DMS53 (cell line): ENCODE measurements at regions not wholly inside any gene's neighbourhood (a gene's known extent, or its start where the extent isn't known, plus 50 kb on each side); places are given as distances from the start of the nearest gene placed in this dataset.
"Not testable (repeated sequence)": the region's sequence is repeated elsewhere in the genome, so short reads cannot be mapped to it uniquely, and the experiment has no call there.

Source experiments
- DNase-seq: peaks from one replicate; lab custom pipeline; 2025; lab: John Stamatoyannopoulos, UW

DNA sequence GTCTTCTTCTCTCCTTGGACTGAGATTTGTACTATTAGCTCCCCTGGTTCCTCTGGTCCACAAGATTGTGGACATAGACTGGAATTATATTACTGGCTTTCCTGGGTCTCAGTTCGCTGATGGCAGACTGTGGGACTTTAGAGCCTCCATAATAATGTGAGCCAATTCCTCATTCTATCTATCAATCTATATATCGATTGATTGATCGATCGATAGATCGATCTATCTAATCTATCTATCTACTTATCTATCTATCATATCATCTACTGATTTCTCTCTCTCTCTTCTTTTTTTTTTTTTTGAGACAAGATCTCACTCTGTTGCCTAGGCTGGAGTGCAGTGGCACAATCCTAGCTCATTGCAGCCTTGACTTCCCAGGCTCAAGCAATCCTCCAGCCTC is 51.5 kb upstream of the DDR1 start:
- DNase-seq: no peak

- DNase-seq: no peak
These were observed 53.9 kb upstream of the DDR1 start for GRCh38 chr6:30830438-30830837.

- no peak for DNase-seq
These were observed 54.6 kb upstream of the DDR1 start for GRCh38 chr6:30829639-30830255.

- peak; percentile 20 for DNase-seq
These were observed 55.3 kb upstream of the DDR1 start for GRCh38 chr6:30829033-30829432.

DNA sequence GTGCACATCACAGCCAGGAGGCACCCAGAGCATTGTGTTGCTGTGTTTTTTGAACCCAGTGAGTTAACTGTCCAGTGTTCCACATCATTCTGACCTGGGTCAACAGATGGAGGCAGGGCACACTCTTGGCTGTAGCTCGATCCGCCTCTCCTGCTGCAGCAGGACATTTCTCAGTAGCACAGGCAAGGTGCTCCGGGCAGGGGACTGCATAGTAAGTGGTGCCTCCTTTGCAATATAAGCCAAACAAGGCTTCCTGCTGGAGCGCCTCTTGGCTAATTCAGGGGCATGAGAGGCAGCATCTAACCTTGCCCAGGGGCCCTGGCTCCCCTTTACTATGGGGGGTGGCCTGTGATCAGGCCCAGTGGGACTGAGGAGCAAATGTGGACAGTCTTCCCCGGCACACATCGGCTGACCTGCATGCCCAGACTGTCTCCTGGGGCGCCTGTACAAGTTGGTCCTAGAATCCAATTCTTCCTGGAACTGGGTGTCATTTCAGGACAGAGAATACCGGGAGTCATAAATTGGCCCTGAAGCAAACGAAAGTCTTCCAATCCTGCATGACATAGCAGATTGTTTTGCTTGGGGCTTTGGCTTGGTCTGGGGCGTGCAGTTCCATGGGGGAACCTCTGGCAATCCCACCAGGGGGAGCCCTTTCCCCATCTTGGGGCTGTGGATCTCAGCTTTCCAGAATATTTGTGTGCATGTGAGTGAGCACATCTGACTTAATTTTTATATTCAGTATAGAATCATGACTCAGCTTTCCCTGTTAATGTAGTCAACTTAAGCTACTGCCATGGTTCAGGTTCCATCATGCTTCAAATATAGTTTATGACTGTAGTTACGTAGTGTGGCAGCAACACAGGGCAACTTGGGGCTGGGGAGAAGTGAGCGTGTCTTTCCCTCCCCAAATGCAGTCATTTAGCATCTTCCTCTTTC is 56.0 kb upstream of the DDR1 start:
- DNase-seq: peak; percentile 86

- peak; percentile 19 for DNase-seq
These were observed 57.4 kb upstream of the DDR1 start for GRCh38 chr6:30826961-30827342.

DNA sequence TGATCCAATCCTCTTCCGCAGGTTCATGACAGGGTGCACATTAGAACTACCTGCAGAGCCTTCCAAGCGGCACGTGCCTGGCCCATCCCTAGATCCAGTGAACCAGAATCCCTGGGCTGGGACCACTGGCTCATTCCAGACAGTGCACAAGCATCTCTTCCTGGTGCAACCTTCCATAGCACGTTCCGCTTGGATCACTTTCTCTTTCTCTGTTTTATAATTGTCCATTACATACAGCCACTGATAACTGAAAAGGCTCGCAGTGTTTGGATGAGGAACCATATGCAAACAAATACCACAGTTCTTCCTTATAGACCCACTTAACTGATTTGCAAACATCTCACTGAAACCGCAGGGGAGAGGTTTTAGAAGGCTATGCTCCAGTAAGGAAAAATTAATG is 59.6 kb upstream of the DDR1 start:
- DNase-seq: peak; percentile 84

- no peak for DNase-seq
These were observed 60.8 kb upstream of the DDR1 start for GRCh38 chr6:30823534-30823865.

GRCh38 chr6:30821862-30822784 is 62.2 kb upstream of the DDR1 start:
- DNase-seq: peak; percentile 60

DNA sequence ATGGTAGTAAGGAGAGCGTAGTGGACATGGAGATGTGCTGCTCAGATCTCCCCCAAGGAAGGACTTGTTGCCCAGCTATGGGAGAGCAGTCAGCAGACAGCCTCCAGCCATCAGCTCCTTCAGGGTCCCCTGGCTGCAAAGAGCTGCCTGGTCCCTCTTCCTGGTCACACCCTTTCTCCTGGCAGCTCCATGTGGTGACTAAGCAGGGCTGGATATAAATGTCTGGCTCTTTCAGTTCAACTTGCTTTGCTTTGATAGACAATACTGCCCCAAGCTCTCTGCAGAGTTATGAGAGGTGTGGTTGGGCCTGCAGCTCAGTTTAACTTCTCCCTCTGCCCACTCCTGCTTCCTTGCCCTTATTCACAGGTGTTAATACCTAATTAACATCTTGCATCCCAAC is 64.1 kb upstream of the DDR1 start:
- peak; percentile 45 for DNase-seq

- DNase-seq: no peak
These were observed 64.9 kb upstream of the DDR1 start for GRCh38 chr6:30819297-30819917.

GRCh38 chr6:30818391-30818841 is 65.9 kb upstream of the DDR1 start:
- peak; percentile 52 for DNase-seq

DNA sequence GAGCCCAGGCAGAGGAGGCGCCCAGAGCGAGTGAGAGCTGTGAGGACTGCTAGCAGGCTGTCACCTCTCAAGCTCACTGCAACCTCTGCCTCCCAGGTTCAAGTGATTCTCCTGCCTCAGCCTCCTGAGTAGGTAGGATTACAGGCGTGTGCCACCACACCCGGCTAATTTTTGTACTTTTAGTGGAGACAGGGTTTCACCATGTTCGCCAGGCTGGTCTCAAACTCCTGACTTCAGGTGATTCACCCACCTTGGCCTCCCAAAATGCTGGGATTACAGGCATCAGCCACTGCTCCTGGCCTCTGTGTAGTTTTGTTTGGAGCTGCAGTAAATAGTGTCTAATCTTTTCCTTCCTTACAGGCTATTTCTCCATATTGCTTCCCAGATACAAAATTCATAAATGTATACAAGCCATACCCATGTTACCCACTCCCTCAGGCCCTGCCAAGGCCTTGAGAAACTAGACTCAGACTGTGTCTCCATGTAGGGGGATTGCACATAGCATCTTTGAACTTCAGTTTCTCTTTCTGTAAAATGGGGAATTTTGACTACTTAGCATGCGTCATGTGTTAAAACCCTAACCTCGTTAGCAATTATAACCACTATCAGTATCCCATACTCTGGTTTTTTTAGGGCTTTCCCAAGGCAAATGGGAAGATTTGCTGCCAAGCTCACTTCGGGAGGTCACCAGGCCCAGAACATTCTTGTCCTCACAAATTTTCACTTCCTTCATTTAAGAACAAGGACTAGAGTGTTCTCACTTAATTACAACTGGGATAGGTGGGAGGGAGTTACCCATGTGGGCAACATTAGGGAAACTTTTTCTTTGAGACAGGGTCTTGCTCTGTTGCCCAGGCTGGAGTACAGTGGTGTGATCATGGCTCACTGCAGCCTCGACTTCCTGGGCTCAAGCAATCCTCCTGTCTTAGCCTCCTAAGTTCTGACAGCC is 67.3 kb upstream of the DDR1 start:
- no peak for DNase-seq

DNA sequence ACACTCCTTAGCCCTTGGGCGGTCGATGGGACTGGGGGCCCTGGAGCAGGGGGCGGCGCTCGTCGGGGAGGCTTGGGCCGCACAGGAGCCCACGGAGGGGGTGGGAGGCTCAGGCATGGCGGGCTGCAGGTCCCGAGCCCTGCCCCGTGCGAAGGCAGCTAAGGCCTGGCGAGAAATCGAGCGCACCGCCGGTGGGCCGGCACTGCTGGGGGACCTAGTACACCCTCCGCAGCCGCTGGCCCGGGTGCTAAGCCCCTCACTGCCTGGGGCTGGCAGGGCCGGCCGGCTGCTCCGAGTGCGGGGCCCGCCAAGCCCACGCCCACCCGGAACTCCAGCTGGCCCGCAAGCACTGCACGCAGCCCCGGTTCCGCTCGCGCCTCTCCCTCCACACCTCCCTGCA is 68.0 kb upstream of the DDR1 start:
- DNase-seq: not testable (repeated sequence)

DNA sequence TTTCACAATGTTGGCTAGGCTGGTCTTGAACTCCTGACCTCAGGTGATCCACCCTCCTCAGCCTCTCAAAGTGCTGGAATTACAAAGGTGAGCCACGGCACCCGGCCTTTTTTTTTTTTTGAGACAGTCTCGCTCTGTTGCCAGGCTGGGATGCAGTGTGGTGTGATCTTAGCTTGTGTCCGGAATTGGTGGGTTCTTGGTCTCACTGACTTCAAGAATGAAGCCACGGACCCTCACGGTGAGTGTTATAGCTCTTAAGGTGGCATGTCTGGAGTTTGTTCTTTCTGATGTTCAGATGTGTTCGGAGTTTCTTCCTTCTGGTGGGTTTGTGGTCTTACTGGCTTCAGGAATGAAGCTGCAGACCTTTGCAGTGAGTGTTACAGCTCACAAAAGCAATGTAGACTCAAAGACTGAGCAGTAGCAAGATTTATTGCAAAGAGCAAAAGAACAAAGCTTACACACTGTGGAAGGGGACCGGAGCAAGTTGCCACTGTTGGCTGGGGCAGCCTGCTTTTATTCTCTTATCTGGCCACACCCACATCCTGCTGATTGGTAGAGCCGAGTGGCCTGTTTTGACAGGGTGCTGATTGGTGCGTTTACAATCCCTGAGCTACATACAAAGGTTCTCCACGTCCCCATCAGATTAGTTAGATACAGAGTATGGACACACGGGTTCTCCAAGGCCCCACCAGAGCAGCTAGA is 69.1 kb upstream of the DDR1 start:
- DNase-seq: not testable (repeated sequence)

GRCh38 chr6:30814146-30815040 is 69.9 kb upstream of the DDR1 start:
- peak; percentile 44 for DNase-seq

DNA sequence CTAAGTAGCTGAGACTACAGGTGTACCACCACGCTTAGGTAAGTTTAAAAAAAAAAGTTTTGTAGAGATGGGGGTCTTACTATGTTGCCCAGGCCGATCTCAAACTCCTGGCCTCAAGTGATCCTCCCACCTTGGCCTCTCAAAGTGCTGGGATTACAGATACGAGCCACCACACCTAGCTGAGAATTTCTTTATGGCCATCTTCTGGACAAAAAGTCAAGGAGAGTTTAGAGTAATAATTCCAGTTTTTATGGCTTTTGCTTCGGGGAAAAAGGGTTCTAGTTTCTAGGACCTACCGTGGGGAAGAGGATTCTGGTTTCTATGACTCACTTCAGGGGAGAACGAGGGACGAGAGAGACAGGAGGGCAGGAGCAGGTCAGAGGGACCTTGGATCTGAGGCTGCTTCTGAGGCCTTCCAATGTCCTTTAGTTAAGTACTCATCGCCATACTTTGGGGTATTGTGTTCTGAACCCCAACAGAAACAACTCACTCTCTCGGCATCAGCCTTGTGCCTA is 69.3 kb upstream of the IER3 start:
- no peak for DNase-seq

DNA sequence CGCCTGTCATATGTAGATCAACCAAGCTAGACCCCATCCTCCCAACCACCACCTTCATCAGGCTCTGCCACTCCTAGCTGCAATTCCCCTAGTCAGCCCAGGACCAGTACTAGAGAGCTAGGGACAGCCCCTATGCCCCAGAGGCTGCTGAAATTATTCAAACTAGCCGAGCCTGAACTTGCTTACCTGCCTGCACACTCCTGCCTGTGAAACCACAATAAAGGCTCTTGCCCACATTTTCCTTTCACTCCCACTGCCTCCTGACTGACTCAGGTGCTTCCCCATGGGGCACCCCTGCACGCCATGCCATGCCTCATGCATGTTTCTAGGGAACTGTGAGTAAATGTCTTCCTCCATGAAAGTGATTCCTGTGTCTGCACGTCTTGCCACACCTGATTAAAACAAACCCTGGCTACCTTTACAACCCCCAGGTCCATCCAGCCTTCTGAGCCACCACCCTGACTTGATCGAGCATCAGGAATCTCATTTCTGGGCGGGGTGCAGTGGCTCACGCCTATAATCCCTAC is 66.5 kb upstream of the IER3 start:
- DNase-seq: no peak

GRCh38 chr6:30807566-30807965 is 63.2 kb upstream of the IER3 start:
- DNase-seq: not testable (repeated sequence)
